ENCODE measurements at regions not wholly inside any gene's neighbourhood (a gene's known extent, or its start where the extent isn't known, plus 50 kb on each side); places are given as distances from the start of the nearest gene placed in this dataset.
A peak's percentile ranks its signal among the peaks of the same experiment; 100 is the strongest.
"Not testable (repeated sequence)": the region's sequence is repeated elsewhere in the genome, so short reads cannot be mapped to it uniquely, and the experiment has no call there.

DNA sequence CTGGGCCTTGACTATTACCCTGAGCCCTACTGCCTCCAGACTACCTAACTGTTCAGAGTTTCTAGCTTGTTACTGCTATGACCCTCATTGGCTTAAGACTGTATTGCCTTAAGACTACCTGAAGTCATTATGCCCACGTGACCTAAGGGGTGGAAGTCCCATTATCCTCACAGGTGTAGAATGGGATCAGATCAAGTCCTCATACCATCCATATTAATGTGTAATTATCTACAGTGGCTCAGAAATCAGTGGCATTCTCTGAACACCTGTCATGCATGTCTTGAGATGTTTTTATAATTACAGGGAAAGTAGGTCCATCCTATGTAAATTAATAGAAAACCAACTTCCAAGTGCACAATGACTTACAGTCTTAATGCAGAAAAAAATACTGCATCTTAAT is 124.0 kb upstream of the CDC42EP3 start:
- no peak for DNase-seq (ENCODE audit: low spot score in 2 of 2)
- H3K36me3 ChIP-seq (replicated peaks), result no peaks in the 10 kb centered on the region
- H3K9me3 ChIP-seq, result no peaks in the 10 kb centered on the region
- H3K27me3 ChIP-seq (ENCODE audit: low read depth), result no peaks in the 10 kb centered on the region
- H3K4me1 ChIP-seq, result peaks cover 20% of the 10 kb centered on the region
- in situ Hi-C loops (cut with MboI; ENCODE audit: low sequenced_read_pairs), result no loop called here
- no peak overlapping the region for H3K4me3 ChIP-seq

DNA sequence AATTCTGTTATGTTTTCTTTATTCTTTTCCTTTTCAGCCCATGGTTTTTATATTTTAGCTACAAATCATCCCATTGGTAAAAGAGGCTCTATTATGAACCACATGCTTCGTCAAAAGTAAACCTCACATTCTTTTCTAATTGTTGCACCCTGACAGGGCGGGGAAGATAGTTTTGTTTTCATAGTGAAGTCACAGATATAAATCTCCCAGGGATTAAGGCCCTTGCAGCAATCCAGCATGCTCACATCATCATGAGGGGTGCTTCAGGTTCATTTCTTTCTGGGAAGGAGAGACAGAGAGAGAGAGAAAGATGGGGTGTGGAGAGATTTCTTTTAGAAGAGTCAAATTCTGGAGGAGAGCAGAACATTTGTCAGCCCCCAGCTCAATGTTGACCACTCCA is 124.5 kb upstream of the CDC42EP3 start:
- Histone ChIP-seq H3K4me1 (peaks cover 20% of the 10 kb centered on the region), H3K4me3 (no peak overlapping the region), H3K36me3 (replicated peaks) (no peaks in the 10 kb centered on the region), H3K27me3 (ENCODE audit: low read depth) (no peaks in the 10 kb centered on the region), H3K9me3 (no peaks in the 10 kb centered on the region)
- in situ Hi-C loops (cut with MboI; ENCODE audit: low sequenced_read_pairs), result no loop called here
- DNase-seq (ENCODE audit: low spot score in 2 of 2), result peak; percentile 63 to 90

DNA sequence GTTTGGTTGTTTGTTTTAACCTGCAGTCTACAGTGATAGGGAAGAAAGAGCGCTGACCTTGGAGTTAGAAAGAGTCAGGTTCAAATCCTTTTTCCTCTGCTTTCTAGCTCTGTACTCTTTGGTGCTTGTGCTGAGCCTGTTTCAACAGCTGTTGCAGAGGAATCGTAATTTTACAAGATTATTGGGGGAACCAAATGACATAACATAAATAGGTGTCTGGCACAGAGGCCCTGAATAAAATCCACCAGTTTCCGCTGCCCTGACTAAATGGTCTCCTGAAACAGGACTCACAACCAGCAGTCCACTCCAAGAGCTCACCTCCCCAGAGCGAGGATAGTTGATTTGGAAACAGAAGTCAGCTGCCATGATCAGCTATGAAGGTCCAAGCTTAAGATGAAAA is 125.0 kb upstream of the CDC42EP3 start:
- Histone ChIP-seq H3K4me3 (no peak overlapping the region), H3K36me3 (replicated peaks) (no peaks in the 10 kb centered on the region), H3K9me3 (no peaks in the 10 kb centered on the region), H3K27me3 (ENCODE audit: low read depth) (no peaks in the 10 kb centered on the region), H3K4me1 (peaks cover 20% of the 10 kb centered on the region)
- in situ Hi-C loops (cut with MboI; ENCODE audit: low sequenced_read_pairs), result no loop called here
- DNase-seq (ENCODE audit: low spot score in 2 of 2), result peak in 1 of 2 experiments; percentile 8

DNA sequence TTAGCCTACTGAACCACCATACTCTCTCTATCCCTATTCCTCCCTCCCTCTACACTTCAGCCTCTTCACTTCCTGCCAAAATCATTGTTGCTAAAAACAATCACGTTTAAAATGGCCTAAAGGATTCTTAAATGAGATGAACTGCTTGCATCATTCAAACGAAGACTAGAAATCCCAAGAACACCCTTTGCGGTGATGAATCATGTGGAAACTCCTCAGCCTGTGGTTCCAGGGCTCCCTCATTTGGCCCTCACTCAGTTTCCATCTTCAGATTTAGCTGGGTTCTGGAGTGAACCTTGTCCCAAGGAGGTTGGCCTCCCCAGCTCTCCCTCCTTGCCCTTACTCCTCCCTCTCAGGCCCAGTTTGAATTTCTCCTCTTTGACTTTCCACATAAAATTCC is 125.6 kb upstream of the CDC42EP3 start:
- Histone ChIP-seq H3K9me3 (no peaks in the 10 kb centered on the region), H3K27me3 (ENCODE audit: low read depth) (no peaks in the 10 kb centered on the region), H3K4me3 (no peak overlapping the region), H3K4me1 (peaks cover 24% of the 10 kb centered on the region), H3K36me3 (replicated peaks) (no peaks in the 10 kb centered on the region)
- in situ Hi-C loops (cut with MboI; ENCODE audit: low sequenced_read_pairs), result no loop called here
- DNase-seq (ENCODE audit: low spot score in 2 of 2), result no peak

DNA sequence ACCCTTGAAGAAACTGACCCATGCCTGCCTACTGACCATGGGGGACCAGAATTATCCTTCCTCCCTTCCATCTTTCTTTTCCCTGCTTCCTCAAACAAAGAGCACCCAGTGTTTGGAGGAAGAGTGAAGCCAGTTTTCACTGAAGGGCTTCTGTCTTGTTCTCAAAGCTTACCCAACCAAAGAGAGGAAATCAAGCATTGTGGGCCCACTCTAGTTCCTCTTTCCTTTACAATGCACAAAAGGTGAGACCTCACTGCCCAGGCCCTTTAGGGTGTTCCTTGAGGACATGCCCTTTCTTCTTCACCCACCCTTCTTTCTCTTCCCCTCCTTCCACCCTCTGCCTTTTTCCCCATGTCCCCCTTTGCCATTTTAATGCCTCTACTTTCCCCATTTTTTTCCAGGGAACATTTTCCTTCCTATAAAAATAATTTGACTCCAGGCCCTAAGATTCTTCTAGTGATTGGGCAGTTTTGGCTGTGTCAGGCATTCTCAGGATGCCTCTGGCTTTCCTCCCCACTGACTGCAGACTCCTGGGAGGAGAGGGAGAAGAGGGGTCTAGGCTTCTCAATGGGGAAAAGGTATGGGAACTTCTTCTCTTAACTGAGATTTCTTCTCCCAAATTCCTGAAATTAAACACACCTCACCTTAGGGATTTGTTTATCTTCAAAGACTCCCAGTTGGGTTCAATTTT is 126.6 kb upstream of the RMDN2 start:
- H3K4me1 ChIP-seq, result peaks cover 36% of the 10 kb centered on the region
- in situ Hi-C loops (cut with MboI; ENCODE audit: low sequenced_read_pairs), result no loop called here
- DNase-seq (ENCODE audit: low spot score in 2 of 2), result no peak
- no peaks in the 10 kb centered on the region for H3K9me3 ChIP-seq
- H3K27me3 ChIP-seq (ENCODE audit: low read depth), result no peaks in the 10 kb centered on the region
- H3K36me3 ChIP-seq (replicated peaks), result no peaks in the 10 kb centered on the region
- H3K4me3 ChIP-seq, result no peak overlapping the region

DNA sequence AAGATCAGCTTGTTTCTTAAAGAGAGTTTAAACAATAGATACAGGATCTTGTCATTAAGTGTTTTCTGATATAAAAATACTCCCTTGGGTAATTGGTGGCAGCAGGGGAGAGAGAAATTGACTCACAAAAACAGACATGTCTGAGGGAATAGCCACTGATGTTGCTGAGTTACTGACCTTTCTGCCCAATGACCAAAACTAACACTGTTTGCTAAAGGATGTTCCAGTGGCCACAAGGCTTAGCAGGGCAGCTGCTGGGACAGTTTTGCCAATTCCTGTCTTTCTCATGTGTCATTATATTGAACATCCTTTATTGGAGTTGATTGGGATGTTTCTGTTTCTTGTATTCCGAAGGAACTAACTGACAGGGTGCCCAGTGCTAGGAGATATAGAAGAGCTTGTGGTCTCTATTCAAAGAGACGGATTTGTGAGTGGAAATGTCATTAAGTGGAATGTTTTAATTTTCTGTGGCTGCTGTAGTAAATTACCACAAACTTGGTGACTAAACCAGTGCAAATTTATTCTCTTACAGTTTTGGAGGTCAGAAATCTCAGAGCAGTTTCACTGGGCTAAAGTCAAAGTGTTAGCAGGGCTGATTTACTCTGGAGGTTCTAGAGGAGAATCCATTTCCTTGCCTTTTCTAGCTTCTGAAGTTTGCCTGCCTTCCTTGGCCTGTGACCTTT is 124.8 kb upstream of the RMDN2 start:
- no peaks in the 10 kb centered on the region for H3K27me3 ChIP-seq (ENCODE audit: low read depth)
- DNase-seq (ENCODE audit: low spot score in 2 of 2), result no peak
- in situ Hi-C loops (cut with MboI; ENCODE audit: low sequenced_read_pairs), result no loop called here
- no peak overlapping the region for H3K4me3 ChIP-seq
- peaks cover 35% of the 10 kb centered on the region for H3K4me1 ChIP-seq
- no peaks in the 10 kb centered on the region for H3K36me3 ChIP-seq (replicated peaks)
- H3K9me3 ChIP-seq, result no peaks in the 10 kb centered on the region

DNA sequence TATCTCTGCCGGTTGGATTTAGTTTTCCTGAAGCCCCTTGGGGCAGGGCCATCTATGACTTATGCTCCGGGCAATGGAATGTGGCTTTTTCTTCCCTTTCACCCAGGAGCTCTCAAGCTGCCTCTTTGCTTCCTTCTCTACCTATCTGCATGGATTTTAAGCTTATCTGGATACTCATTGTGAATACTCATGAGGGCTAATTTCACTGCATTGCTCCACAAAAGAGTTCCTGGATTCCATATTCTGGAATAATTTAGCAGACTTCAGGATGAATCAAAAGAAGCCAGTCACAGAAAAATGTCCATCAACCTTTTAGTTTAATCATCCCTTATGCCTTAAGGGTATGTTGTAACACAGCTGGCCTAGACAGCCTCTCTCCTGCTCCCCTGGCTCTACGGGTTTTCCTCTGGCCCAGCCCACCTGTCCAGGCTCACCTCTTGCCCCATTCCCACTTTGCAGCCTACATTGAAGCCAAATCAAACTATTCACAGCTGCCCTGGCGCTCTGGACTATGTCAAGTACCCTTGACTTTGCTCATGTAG is 122.8 kb upstream of the RMDN2 start:
- Histone ChIP-seq H3K4me3 (no peak overlapping the region), H3K27me3 (ENCODE audit: low read depth) (no peaks in the 10 kb centered on the region), H3K4me1 (peaks cover 19% of the 10 kb centered on the region), H3K36me3 (replicated peaks) (no peaks in the 10 kb centered on the region), H3K9me3 (no peaks in the 10 kb centered on the region)
- peak; percentile 9 to 33 for DNase-seq (ENCODE audit: low spot score in 2 of 2)
- in situ Hi-C loops (cut with MboI; ENCODE audit: low sequenced_read_pairs), result no loop called here

DNA sequence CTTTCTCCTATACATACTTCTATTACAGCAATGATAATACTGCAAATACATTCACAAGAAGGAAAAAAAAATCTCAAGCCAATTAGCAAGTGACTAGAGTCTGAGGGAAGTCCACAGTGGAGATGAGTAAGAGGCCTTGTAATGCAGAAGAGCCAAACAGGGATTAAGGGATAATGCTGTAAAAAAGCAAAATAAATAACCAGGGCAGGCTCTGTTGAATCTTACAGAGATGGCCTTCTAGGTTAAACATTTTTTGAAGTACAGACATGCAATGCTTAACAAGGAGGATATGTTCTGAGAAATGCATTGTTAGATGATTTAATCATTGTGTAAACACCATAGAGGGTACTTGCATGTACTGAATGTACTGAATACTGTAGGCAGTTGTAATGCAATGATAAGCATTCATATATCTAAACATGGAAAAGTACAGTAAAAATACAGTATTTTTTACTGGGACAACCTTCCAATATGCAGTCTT is 122.1 kb upstream of the RMDN2 start:
- peak; percentile 27 to 90 for DNase-seq (ENCODE audit: low spot score in 2 of 2)
- peaks cover 19% of the 10 kb centered on the region for H3K4me1 ChIP-seq
- no peaks in the 10 kb centered on the region for H3K9me3 ChIP-seq
- no peaks in the 10 kb centered on the region for H3K27me3 ChIP-seq (ENCODE audit: low read depth)
- H3K36me3 ChIP-seq (replicated peaks), result no peaks in the 10 kb centered on the region
- no peak overlapping the region for H3K4me3 ChIP-seq
- in situ Hi-C loops (cut with MboI; ENCODE audit: low sequenced_read_pairs), result no loop called here

DNA sequence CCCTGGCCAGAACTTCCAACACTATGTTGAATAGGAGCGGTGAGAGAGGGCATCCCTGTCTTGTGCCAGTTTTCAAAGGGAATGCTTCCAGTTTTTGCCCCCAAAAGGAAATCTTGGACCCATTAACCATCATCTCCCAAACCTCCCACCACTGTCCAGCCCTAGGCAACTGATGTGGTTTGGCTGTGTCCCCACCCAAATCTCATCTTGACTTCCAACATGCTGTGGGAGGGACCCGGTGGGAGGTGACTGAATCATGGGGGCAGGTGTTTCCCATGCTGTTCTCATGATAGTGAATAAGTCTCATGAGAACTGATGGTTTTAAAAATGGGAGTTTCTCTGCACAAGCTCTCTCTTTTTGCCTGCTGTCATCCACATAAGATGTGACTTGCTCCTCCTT is 119.1 kb upstream of the RMDN2 start:
- peaks cover 19% of the 10 kb centered on the region for H3K4me1 ChIP-seq
- H3K9me3 ChIP-seq; in situ Hi-C loops (cut with MboI; ENCODE audit: low sequenced_read_pairs); DNase-seq (ENCODE audit: low spot score in 2 of 2); H3K27me3 ChIP-seq (ENCODE audit: low read depth); H3K36me3 ChIP-seq (replicated peaks); H3K4me3 ChIP-seq: not testable (repeated sequence)

DNA sequence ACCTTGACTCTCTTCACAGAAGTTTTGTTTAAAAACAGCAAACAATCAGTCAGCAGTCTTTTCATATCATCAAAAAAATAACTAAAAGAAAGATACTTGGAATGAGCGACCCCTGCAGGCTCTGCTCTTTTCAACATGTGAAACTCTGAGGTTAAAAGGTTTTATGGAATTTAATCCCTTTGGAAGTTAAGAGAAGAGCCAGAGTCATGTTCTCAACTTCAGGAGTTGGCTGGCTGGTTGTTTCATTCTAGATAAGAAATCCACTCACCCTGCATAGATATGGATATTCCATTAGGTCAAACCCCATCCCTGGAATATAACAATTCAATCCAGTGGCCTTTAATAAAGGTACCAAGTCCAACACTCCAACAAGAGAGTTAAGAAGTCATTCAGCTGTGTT is 115.6 kb upstream of the RMDN2 start:
- in situ Hi-C loops (cut with MboI; ENCODE audit: low sequenced_read_pairs), result no loop called here
- no peaks in the 10 kb centered on the region for H3K27me3 ChIP-seq (ENCODE audit: low read depth)
- no peaks in the 10 kb centered on the region; the same call in 1 of the 2 replicates for H3K4me1 ChIP-seq
- no peaks in the 10 kb centered on the region for H3K36me3 ChIP-seq (replicated peaks)
- DNase-seq (ENCODE audit: low spot score in 2 of 2), result peak; percentile 63 to 70
- no peak overlapping the region for H3K4me3 ChIP-seq
- H3K9me3 ChIP-seq, result no peaks in the 10 kb centered on the region

DNA sequence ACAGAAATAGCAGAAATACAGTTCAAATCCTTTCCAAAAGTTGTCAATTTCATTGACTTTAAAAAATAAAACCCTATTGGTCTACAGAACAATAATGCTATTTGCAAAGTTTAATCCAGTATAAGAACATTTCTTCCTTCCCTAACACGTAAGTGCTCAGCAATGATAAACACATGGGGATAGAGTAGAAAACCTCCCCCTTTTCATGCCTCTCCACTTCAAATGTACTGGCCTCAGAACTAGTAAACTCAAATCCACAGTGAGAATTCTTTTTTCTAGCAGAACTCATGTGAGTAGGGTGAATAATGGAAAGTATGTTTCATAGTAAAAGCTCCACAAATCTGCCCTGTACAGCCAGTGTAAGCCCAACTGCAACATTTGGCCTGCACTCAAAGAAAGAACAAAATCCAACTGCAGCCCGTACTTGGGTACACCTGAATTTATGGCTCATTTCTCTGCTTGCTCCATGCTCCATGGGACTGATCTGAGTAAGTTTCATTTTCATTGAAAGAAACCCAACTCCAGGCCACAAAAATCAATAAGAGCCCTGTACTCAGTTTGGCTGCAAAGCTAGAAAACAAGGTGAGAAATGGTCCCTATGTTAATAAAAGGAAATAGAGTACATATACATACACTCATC is 115.0 kb upstream of the RMDN2 start:
- DNase-seq (ENCODE audit: low spot score in 2 of 2), result no peak
- no peak overlapping the region for H3K4me3 ChIP-seq
- in situ Hi-C loops (cut with MboI; ENCODE audit: low sequenced_read_pairs), result no loop called here
- H3K27me3 ChIP-seq (ENCODE audit: low read depth), result no peaks in the 10 kb centered on the region
- H3K9me3 ChIP-seq, result no peaks in the 10 kb centered on the region
- H3K4me1 ChIP-seq, result no peaks in the 10 kb centered on the region; the same call in 1 of the 2 replicates
- H3K36me3 ChIP-seq (replicated peaks), result no peaks in the 10 kb centered on the region

DNA sequence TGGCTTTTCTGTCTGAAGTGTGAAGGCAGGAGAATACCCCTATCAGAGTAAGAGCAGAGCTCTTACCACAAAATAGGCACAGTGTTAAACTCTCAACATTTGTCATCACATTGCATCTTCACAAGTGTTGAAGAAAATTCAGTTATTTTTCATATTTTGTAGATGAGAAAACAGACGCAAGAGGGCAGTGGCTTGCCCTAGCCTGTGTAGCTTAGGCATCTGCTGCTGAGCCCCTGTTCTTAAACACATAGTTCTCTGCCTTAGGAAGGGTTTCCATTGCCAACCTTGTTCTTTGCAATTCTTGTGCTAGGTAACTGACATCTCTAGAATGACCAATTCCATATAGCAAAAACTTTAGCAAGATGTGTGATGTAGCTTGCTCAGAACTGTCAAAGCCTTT is 112.7 kb upstream of the RMDN2 start:
- no peaks in the 10 kb centered on the region for H3K36me3 ChIP-seq (replicated peaks)
- DNase-seq (ENCODE audit: low spot score in 2 of 2), result no peak
- no peaks in the 10 kb centered on the region for H3K9me3 ChIP-seq
- H3K4me1 ChIP-seq, result no peaks in the 10 kb centered on the region; the same call in 1 of the 2 replicates
- in situ Hi-C loops (cut with MboI; ENCODE audit: low sequenced_read_pairs), result no loop called here
- no peaks in the 10 kb centered on the region for H3K27me3 ChIP-seq (ENCODE audit: low read depth)
- no peak overlapping the region for H3K4me3 ChIP-seq

DNA sequence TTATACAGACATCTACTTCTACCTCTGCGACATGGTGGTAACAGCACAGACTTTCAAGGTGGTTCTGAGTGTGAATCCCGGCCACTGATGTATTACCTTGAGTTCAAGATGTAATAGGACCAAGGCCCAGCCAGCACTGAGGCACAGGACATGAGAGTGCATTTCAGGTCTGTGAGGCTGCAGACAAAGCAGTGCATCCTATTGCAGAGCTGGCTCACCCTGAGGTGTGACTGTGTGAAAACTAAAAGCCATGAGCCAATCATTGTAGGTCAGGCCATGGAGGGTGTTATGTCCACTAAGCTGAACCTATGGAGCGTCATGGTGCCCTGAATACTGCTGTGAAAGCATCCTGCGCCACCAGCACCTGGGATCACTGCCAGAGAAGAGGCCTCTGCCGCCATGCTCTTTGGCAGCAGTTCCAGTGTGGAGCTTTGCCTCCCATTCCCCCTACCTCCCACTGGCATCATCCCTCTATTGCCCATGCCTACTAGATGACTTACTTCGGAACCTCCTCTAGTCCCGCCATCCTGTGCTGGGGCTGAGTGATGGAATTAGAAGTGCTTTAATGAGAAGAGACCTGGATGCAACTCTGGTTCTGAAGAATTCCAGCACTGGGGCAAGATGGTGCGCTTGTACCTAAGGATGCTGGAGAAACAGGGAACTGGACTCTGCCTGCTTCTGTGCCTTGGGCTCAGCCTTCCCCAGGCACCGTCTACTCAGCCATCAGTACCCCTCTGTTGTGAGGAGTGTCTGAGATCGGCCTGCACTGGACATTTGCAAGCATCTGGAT is 112.0 kb upstream of the RMDN2 start:
- Histone ChIP-seq H3K4me1 (no peaks in the 10 kb centered on the region; the same call in 1 of the 2 replicates), H3K36me3 (replicated peaks) (no peaks in the 10 kb centered on the region), H3K9me3 (no peaks in the 10 kb centered on the region), H3K4me3 (no peak overlapping the region), H3K27me3 (ENCODE audit: low read depth) (no peaks in the 10 kb centered on the region)
- no peak for DNase-seq (ENCODE audit: low spot score in 2 of 2)
- in situ Hi-C loops (cut with MboI; ENCODE audit: low sequenced_read_pairs), result no loop called here

Data from HAP-1 (cell line).